GM12878 (cell line): ENCODE measurements at regions not wholly inside any gene's neighbourhood (a gene's known extent, or its start where the extent isn't known, plus 50 kb on each side); places are given as distances from the start of the nearest gene placed in this dataset.
A peak's percentile ranks its signal among the peaks of the same experiment; 100 is the strongest.

Experiments
- ATF7 ChIP-seq: fragments of 450-650 bp; IDR thresholded peaks from 2 replicates; pipeline ENCODE4 v1.6.1; 2016; ENCODE audit warnings: low read depth, mild to moderate bottlenecking
- BCL11A ChIP-seq: IDR thresholded peaks from 2 replicates; pipeline ENCODE4 v1.6.1; 2011; ENCODE audit warnings: low read depth, low read length
- DPF2 ChIP-seq: fragments of 450-650 bp; IDR thresholded peaks from 2 replicates; pipeline ENCODE4 v1.6.1; 2017; ENCODE audit warnings: mild to moderate bottlenecking
- ESRRA ChIP-seq: IDR thresholded peaks from 2 replicates; pipeline ENCODE4 v1.6.1; 2012; ENCODE audit warnings: mild to moderate bottlenecking, low read length, improper control_type of control experiment
- GATAD2B ChIP-seq: fragments of 450-650 bp; conservative IDR thresholded peaks from 2 replicates; pipeline ENCODE4 v1.6.1; 2017; ENCODE audit warnings: low read depth, mild to moderate bottlenecking, moderate library complexity
- HCFC1 ChIP-seq: fragments of 150-350 bp; IDR thresholded peaks from 2 replicates; pipeline ENCODE4 v1.6.1; 2014; ENCODE audit warnings: low read length
- LARP7 ChIP-seq: fragments of 450-650 bp; IDR thresholded peaks from 2 replicates; pipeline ENCODE4 v1.6.1; 2017; ENCODE audit warnings: mild to moderate bottlenecking
- MAX ChIP-seq: IDR thresholded peaks from 2 replicates; pipeline ENCODE4 v1.6.1; 2012; ENCODE audit warnings: low read depth, low read length, improper control_type of control experiment
- MEF2A ChIP-seq: IDR thresholded peaks from 2 replicates; pipeline ENCODE4 v1.6.1; 2011; ENCODE audit warnings: low read depth, mild to moderate bottlenecking, low read length, moderate library complexity; ENCODE audit not compliant: insufficient read depth
- MTA2 ChIP-seq: fragments of 450-650 bp; IDR thresholded peaks from 2 replicates; pipeline ENCODE4 v1.6.1; 2016; ENCODE audit warnings: low read depth, mild to moderate bottlenecking, moderate library complexity
- NRF1 ChIP-seq: conservative IDR thresholded peaks from 2 replicates; pipeline ENCODE4 v1.6.1; 2011; ENCODE audit warnings: mild to moderate bottlenecking, low read depth, low read length, improper control_type of control experiment
- POLR2A ChIP-seq: IDR thresholded peaks from 2 replicates; pipeline ENCODE4 v1.6.1; 2011; ENCODE audit warnings: low read depth, mild to moderate bottlenecking, low read length
- POU2F2 ChIP-seq: IDR thresholded peaks from 3 replicates; pipeline ENCODE4 v1.6.1; 2011; ENCODE audit warnings: low read depth, mild to moderate bottlenecking, low read length, borderline replicate concordance
- RELA ChIP-seq: fragments of 450-650 bp; IDR thresholded peaks from 2 replicates; pipeline ENCODE4 v1.8.0; 2014; ENCODE audit warnings: borderline replicate concordance; ENCODE audit not compliant: partially characterized antibody
- SMARCA5 ChIP-seq: fragments of 450-650 bp; IDR thresholded peaks from 2 replicates; pipeline ENCODE4 v1.6.1; 2017; ENCODE audit warnings: mild to moderate bottlenecking
- SUZ12 ChIP-seq: fragments of 200-600 bp; sonication (generic); IDR thresholded peaks from one replicate; pipeline ENCODE4 v1.6.1; 2018; ENCODE audit warnings: antibody characterized with exemption, mild to moderate bottlenecking; ENCODE audit not compliant: unreplicated experiment
- USF2 ChIP-seq: IDR thresholded peaks from 2 replicates; pipeline ENCODE4 v1.6.1; 2011; ENCODE audit warnings: low read depth, low read length, improper control_type of control experiment, borderline replicate concordance
- ZZZ3 ChIP-seq: IDR thresholded peaks from 2 replicates; pipeline ENCODE4 v1.6.1; 2011; ENCODE audit warnings: low read depth; ENCODE audit not compliant: control insufficient read depth, insufficient read length
- TF ChIP-seq, protein P1 (sequence below): IDR thresholded peaks from 2 replicates; pipeline ENCODE4 v1.6.1; 2012; ENCODE audit warnings: low read length, inconsistent platforms
- TF ChIP-seq, protein P2 (sequence below): fragments of 450-650 bp; IDR thresholded peaks from 2 replicates; pipeline ENCODE4 v1.6.1; 2017; ENCODE audit warnings: mild to moderate bottlenecking, low read depth, inconsistent platforms; ENCODE audit not compliant: poor library complexity, severe bottlenecking
- TF ChIP-seq, protein P3 (sequence below): fragments of 450-650 bp; IDR thresholded peaks from 2 replicates; pipeline ENCODE4 v1.6.1; 2016; ENCODE audit warnings: mild to moderate bottlenecking, moderate library complexity, borderline replicate concordance

DNA sequence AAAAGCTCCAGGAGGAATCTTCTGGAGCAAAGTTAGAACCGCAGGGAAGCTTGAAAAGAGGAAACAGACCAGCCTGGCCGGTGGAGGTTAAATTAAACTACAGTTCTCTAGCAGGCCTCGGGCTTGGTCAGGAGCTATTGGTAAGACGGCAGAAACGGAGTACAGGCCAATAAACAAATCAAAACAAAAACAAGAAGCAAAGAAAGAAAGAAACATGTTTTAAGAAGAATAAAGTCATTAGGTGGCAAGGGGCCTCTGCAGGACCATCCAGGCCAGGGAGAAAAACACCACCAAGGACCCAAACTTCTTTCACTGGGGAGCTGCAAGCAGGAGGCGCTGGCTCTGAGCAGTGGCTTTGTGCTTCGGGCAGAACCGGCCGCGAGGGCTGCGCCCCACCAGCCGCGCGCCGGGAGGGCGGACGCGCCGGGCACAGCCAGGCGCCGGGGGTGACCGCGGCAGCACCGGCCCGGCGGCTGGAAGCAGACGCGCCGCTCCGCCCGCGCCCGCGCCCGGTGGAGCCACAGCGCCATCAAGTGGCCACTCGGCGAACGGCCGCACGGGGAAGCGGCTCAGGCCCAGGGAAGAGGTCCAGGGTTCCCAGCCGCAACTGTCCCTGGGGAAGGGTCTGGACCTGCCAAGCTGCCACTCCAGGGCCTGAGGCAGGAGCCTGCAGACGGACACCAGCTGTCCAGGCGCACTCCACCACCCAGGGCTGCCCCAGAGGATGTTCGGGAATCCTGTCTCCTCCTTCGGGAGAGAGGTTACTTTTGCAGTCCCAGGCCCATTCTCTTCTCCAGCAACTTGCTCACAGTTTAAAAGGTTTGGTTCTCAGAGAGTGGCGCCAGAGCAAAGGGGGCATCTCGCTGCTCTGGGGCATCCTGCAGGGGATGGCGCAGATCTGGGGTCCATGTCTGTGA is 419.4 kb downstream of the SOX9 start (continued):
- TF ChIP-seq RELA = peak; percentile 70
- no peak for TF ChIP-seq HCFC1
- TF ChIP-seq MAX = no peak
- TF ChIP-seq SMARCA5 = peak; percentile 88
- TF ChIP-seq, protein P1, sequence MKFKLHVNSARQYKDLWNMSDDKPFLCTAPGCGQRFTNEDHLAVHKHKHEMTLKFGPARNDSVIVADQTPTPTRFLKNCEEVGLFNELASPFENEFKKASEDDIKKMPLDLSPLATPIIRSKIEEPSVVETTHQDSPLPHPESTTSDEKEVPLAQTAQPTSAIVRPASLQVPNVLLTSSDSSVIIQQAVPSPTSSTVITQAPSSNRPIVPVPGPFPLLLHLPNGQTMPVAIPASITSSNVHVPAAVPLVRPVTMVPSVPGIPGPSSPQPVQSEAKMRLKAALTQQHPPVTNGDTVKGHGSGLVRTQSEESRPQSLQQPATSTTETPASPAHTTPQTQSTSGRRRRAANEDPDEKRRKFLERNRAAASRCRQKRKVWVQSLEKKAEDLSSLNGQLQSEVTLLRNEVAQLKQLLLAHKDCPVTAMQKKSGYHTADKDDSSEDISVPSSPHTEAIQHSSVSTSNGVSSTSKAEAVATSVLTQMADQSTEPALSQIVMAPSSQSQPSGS = no peak
- TF ChIP-seq NRF1 = no peak
- no peak for TF ChIP-seq ATF7
- no peak for TF ChIP-seq POLR2A
- TF ChIP-seq MEF2A = 0 out of 2 replicates have a peak, but pooled peaks have one; percentile 38
- TF ChIP-seq, protein P2, sequence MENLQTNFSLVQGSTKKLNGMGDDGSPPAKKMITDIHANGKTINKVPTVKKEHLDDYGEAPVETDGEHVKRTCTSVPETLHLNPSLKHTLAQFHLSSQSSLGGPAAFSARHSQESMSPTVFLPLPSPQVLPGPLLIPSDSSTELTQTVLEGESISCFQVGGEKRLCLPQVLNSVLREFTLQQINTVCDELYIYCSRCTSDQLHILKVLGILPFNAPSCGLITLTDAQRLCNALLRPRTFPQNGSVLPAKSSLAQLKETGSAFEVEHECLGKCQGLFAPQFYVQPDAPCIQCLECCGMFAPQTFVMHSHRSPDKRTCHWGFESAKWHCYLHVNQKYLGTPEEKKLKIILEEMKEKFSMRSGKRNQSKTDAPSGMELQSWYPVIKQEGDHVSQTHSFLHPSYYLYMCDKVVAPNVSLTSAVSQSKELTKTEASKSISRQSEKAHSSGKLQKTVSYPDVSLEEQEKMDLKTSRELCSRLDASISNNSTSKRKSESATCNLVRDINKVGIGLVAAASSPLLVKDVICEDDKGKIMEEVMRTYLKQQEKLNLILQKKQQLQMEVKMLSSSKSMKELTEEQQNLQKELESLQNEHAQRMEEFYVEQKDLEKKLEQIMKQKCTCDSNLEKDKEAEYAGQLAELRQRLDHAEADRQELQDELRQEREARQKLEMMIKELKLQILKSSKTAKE = no peak
- TF ChIP-seq ESRRA = peak; percentile 38; the same call in 1 of the 2 replicates
- TF ChIP-seq POU2F2 = 0 out of 3 replicates have a peak, but pooled peaks have one; percentile 28
- no peak for TF ChIP-seq BCL11A
- no peak for TF ChIP-seq MTA2
- TF ChIP-seq LARP7 = peak; percentile 93
- TF ChIP-seq USF2 = no peak
- TF ChIP-seq GATAD2B = peak; percentile 77
- no peak for TF ChIP-seq SUZ12
- TF ChIP-seq, protein P3, sequence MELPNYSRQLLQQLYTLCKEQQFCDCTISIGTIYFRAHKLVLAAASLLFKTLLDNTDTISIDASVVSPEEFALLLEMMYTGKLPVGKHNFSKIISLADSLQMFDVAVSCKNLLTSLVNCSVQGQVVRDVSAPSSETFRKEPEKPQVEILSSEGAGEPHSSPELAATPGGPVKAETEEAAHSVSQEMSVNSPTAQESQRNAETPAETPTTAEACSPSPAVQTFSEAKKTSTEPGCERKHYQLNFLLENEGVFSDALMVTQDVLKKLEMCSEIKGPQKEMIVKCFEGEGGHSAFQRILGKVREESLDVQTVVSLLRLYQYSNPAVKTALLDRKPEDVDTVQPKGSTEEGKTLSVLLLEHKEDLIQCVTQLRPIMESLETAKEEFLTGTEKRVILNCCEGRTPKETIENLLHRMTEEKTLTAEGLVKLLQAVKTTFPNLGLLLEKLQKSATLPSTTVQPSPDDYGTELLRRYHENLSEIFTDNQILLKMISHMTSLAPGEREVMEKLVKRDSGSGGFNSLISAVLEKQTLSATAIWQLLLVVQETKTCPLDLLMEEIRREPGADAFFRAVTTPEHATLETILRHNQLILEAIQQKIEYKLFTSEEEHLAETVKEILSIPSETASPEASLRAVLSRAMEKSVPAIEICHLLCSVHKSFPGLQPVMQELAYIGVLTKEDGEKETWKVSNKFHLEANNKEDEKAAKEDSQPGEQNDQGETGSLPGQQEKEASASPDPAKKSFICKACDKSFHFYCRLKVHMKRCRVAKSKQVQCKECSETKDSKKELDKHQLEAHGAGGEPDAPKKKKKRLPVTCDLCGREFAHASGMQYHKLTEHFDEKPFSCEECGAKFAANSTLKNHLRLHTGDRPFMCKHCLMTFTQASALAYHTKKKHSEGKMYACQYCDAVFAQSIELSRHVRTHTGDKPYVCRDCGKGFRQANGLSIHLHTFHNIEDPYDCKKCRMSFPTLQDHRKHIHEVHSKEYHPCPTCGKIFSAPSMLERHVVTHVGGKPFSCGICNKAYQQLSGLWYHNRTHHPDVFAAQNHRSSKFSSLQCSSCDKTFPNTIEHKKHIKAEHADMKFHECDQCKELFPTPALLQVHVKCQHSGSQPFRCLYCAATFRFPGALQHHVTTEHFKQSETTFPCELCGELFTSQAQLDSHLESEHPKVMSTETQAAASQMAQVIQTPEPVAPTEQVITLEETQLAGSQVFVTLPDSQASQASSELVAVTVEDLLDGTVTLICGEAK = no peak
- TF ChIP-seq ZZZ3 = no peak
- peak; percentile 63 for TF ChIP-seq DPF2
